HCT116 (cell line): ENCODE measurements at regions not wholly inside any gene's neighbourhood (a gene's known extent, or its start where the extent isn't known, plus 50 kb on each side); places are given as distances from the start of the nearest gene placed in this dataset.

Experiments used
- ATAC-seq: fragments of 200-7000 bp; cut with Tn5 transposase; 2 replicates; pipeline ENCODE4 v1.9.1; 2020; ENCODE audit warnings: mild to moderate bottlenecking, moderate library complexity
- BruUV-seq: library from RNA; stranded (reverse); fragments of 400-500 nt; replicated peaks from 2 replicates; lab custom pipeline; 2021; lab: Mats Ljungman, UMichigan
- CTCF ChIA-PET: fragments of 300-600 bp; sonication (Branson Sonifier 250); formaldehyde crosslinking; loops from one replicate; lab custom pipeline; 2021; ENCODE audit warnings: antibody characterized with exemption; lab: Charles Lee
- POLR2A ChIA-PET: fragments of 300-600, 350-600 bp; sonication (Branson Sonifier 250); formaldehyde crosslinking; loops from one replicate; lab custom pipeline; 2021; ENCODE audit warnings: antibody characterized with exemption; lab: Charles Lee
- RAD21 ChIA-PET, 2 experiments: fragments of 300-600 bp; sonication (Branson Sonifier 250); formaldehyde crosslinking; loops; one replicate each; lab custom pipeline; 2023; ENCODE audit warnings: low total read pairs in 2 of 2; ENCODE audit not compliant: uncharacterized antibody in 2 of 2, unreplicated experiment in 2 of 2, low non-redundant PET in 1 of 2; lab: Charles Lee
- DNase-seq: peaks from one replicate; pipeline ENCODE4 v3.0.0-alpha.2; 2010; ENCODE audit warnings: low read depth, low spot score
- H2AFZ ChIP-seq: fragments of 200-600 bp; shearing (Covaris generic), sonication (generic); 2 replicates; pipeline ENCODE4 v1.6.1; 2017; ENCODE audit warnings: low read depth, mixed run types, mixed read lengths, antibody characterized with exemption, low read length; ENCODE audit not compliant: poor library complexity, severe bottlenecking
- H3K27ac ChIP-seq: 2 replicates; pipeline ENCODE4 v1.5.1; 2012; ENCODE audit warnings: low read depth, low read length
- H3K27me3 ChIP-seq: fragments of 200-600 bp; sonication (generic); 2 replicates; pipeline ENCODE4 v1.6.1; 2016; ENCODE audit warnings: mixed run types, low read length, mixed read lengths; ENCODE audit not compliant: insufficient read depth
- H3K36me3 ChIP-seq, 2 experiments: fragments of 200-500 bp in 1 of 2; fragments of 200-600 bp in 1 of 2; sonication (Bioruptor generic) in 1 of 2; sonication (generic) in 1 of 2; 2 replicates each; pipeline versions ENCODE4 v1.5.1 to v1.6.1; 2014 to 2016; ENCODE audit warnings: low read length in 2 of 2, inconsistent platforms in 1 of 2, mixed read lengths in 1 of 2, mixed run types in 1 of 2; ENCODE audit not compliant: insufficient read depth in 2 of 2, control insufficient read depth in 1 of 2
- H3K4me1 ChIP-seq, 2 experiments: fragments of 200-600 bp in 1 of 2; sonication (generic) in 1 of 2; 2 replicates each; pipeline versions ENCODE4 v1.5.1 to v1.6.1; 2012 to 2017; ENCODE audit warnings: low read length in 2 of 2, inconsistent platforms in 1 of 2, mild to moderate bottlenecking in 1 of 2, mixed read lengths in 1 of 2, mixed run types in 1 of 2, moderate library complexity in 1 of 2; ENCODE audit not compliant: insufficient read depth in 2 of 2, control insufficient read depth in 1 of 2
- H3K4me2 ChIP-seq: fragments of 200-600 bp; sonication (generic); 2 replicates; pipeline ENCODE4 v1.6.1; 2017; ENCODE audit warnings: mixed run types, low read length, mixed read lengths
- H3K4me3 ChIP-seq, 2 experiments: fragments of 200-600 bp in 1 of 2; sonication (generic) in 1 of 2; replicated peaks in 1 of 2; 2 replicates each; pipeline ENCODE4 v1.5.1; 2011 to 2016; ENCODE audit warnings: low read length in 2 of 2, control low read depth in 1 of 2, low read depth in 1 of 2, mild to moderate bottlenecking in 1 of 2, mixed read lengths in 1 of 2, mixed run types in 1 of 2
- H3K79me2 ChIP-seq: fragments of 200-600 bp; sonication (generic); 2 replicates; pipeline ENCODE4 v1.6.1; 2017; ENCODE audit warnings: mild to moderate bottlenecking, mixed run types, low read length, moderate library complexity, mixed read lengths; ENCODE audit not compliant: insufficient read depth
- H3K9ac ChIP-seq: fragments of 200-600 bp; sonication (generic); 2 replicates; pipeline ENCODE4 v1.6.1; 2016; ENCODE audit warnings: low read length, mixed read lengths
- H3K9me2 ChIP-seq: fragments of 200-600 bp; sonication (generic), shearing (Covaris generic); 2 replicates; pipeline ENCODE4 v1.6.1; 2017; ENCODE audit warnings: mixed run types, mild to moderate bottlenecking, moderate library complexity; ENCODE audit not compliant: insufficient read depth
- H3K9me3 ChIP-seq, 2 experiments: fragments of 200-500 bp in 1 of 2; fragments of 200-600 bp in 1 of 2; sonication (Bioruptor generic) in 1 of 2; sonication (generic) in 1 of 2; 2 replicates each; pipeline ENCODE4 v1.6.1; 2014 to 2017; ENCODE audit warnings: low read length in 2 of 2, mixed read lengths in 2 of 2, inconsistent platforms in 1 of 2, low read depth in 1 of 2, mild to moderate bottlenecking in 1 of 2, mixed run types in 1 of 2, moderate library complexity in 1 of 2; ENCODE audit not compliant: control insufficient read depth in 1 of 2, insufficient read depth in 1 of 2
- H4K20me1 ChIP-seq: fragments of 200-600 bp; sonication (generic), shearing (Covaris generic); 2 replicates; pipeline ENCODE4 v1.6.1; 2017; ENCODE audit warnings: mixed run types, mild to moderate bottlenecking, moderate library complexity; ENCODE audit not compliant: insufficient read depth
- CTCF ChIP-seq, 3 experiments: fragments of 200-600 bp in 1 of 3; sonication (generic) in 1 of 3; IDR thresholded peaks in 2 of 3; conservative IDR thresholded peaks in 1 of 3; 2 replicates each; pipeline ENCODE4 v1.5.1; 2012 to 2017; ENCODE audit warnings: low read depth in 2 of 3, low read length in 2 of 3, antibody characterized with exemption in 1 of 3, borderline replicate concordance in 1 of 3, control low read depth in 1 of 3, mild to moderate bottlenecking in 1 of 3, mixed read lengths in 1 of 3, mixed run types in 1 of 3, moderate library complexity in 1 of 3; ENCODE audit not compliant: insufficient read depth in 1 of 3
- ELF1 ChIP-seq: IDR thresholded peaks from 2 replicates; pipeline ENCODE4 v1.6.1; 2012; ENCODE audit warnings: low read depth, borderline replicate concordance
- SP1 ChIP-seq: IDR thresholded peaks from 2 replicates; pipeline ENCODE4 v1.6.1; 2012; ENCODE audit warnings: low read depth
- SRF ChIP-seq: IDR thresholded peaks from 2 replicates; pipeline ENCODE4 v1.6.1; 2012; ENCODE audit warnings: low read depth
- TCF7L2 ChIP-seq: IDR thresholded peaks from 2 replicates; pipeline ENCODE4 v1.7.0; 2011; ENCODE audit warnings: borderline replicate concordance, inconsistent platforms; ENCODE audit not compliant: insufficient read depth, insufficient read length; ENCODE audit errors: extremely low read depth
- ZFX ChIP-seq: fragments of 450-650 bp; IDR thresholded peaks from 2 replicates; pipeline ENCODE4 v1.6.1; 2017
- intact Hi-C: fragments of 100-400 bp; cut with micrococcal nuclease; formaldehyde crosslinking; loops from 2 replicates; pipeline ENCODE4 v1.10.0; 2022

- Histone ChIP-seq H3K4me1 (no peaks in the 10 kb centered on the region), H4K20me1 (no peaks in the 10 kb centered on the region), H2AFZ (no peak overlapping the region), H3K9me3 (peaks cover 3 to 9% of the 10 kb centered on the region in 2 experiments; a peak in 1 of 4 replicates), H3K9ac (no peak overlapping the region), H3K27me3 (no peaks in the 10 kb centered on the region), H3K79me2 (no peaks in the 10 kb centered on the region), H3K4me3 (no peak overlapping the region), H3K4me2 (no peak overlapping the region), H3K36me3 (no peaks in the 10 kb centered on the region), H3K9me2 (no peaks in the 10 kb centered on the region), H3K27ac (no peak overlapping the region)
- ChIA-PET RAD21 (no interaction called here), CTCF (no interaction called here), POLR2A (no interaction called here)
- DNase-seq (no peak), ATAC-seq (no peak)
- intact Hi-C loops: no loop called here
- TF ChIP-seq TCF7L2 (no peak), ELF1 (no peak)
- BruUV-seq: no TSS peak
These were observed 857.6 kb downstream of the TLE1 start for GRCh38 chr9:80831751-80832150.

- no peaks in the 10 kb centered on the region for H3K27me3 ChIP-seq
- H3K9me3 ChIP-seq: peaks cover 0 to 9% of the 10 kb centered on the region in 2 experiments; a peak in 2 of 4 replicates
- POLR2A ChIA-PET: no interaction called here
- ATAC-seq: no peak
- no peak for TF ChIP-seq CTCF (IDR thresholded peaks at IDR 0.05 in 2 of 3, conservative IDR thresholded peaks at IDR 0.05 in 1 of 3; ENCODE audit: borderline replicate concordance in 1 of 3, insufficient read depth in 1 of 3, low read depth in 2 of 3, low read length in 2 of 3)
- TF ChIP-seq ZFX: no peak
- TF ChIP-seq SRF: no peak
- no peak for TF ChIP-seq SP1
- TF ChIP-seq, all 23 proteins: peak for 0
- BruUV-seq: no TSS peak
- H3K36me3 ChIP-seq: no peaks in the 10 kb centered on the region
- no peaks in the 10 kb centered on the region for H3K9me2 ChIP-seq
- no peaks in the 10 kb centered on the region for H3K79me2 ChIP-seq
- H2AFZ ChIP-seq: no peak overlapping the region
- no peak for DNase-seq
- ChIA-PET CTCF (no interaction called here), RAD21 (no interaction called here)
- no peaks in the 10 kb centered on the region for H3K4me1 ChIP-seq
- H3K27ac ChIP-seq: no peak overlapping the region
- intact Hi-C loops: no loop called here
- H3K9ac ChIP-seq: no peak overlapping the region
- H4K20me1 ChIP-seq: no peaks in the 10 kb centered on the region; the same call in 1 of the 2 replicates
- no peak overlapping the region for H3K4me3 ChIP-seq
- H3K4me2 ChIP-seq: no peak overlapping the region
These were observed 877.7 kb downstream of the TLE1 start for GRCh38 chr9:80811656-80812055.
